ENCODE measurements at regions not wholly inside any gene's neighbourhood (a gene's known extent, or its start where the extent isn't known, plus 50 kb on each side); places are given as distances from the start of the nearest gene placed in this dataset.

GRCh38 chr3:95271395-95271794, 1208.5 kb downstream of the NSUN3 start:
- no peaks in the 10 kb centered on the region for H3K36me3 Mint-ChIP-seq (ENCODE audit: low read depth)
- H3K27me3 Mint-ChIP-seq (ENCODE audit: insufficient read depth) = no peaks in the 10 kb centered on the region
- intact Hi-C loops (cut with micrococcal nuclease) = no loop called here
- H3K27ac Mint-ChIP-seq = no peak overlapping the region
- peaks cover 10% of the 10 kb centered on the region for H3K9me3 Mint-ChIP-seq
- H3K4me3 Mint-ChIP-seq = no peak overlapping the region
- H3K4me1 Mint-ChIP-seq (ENCODE audit: low read depth) = no peaks in the 10 kb centered on the region
- no peak for DNase-seq (ENCODE audit: low spot score)

DNA sequence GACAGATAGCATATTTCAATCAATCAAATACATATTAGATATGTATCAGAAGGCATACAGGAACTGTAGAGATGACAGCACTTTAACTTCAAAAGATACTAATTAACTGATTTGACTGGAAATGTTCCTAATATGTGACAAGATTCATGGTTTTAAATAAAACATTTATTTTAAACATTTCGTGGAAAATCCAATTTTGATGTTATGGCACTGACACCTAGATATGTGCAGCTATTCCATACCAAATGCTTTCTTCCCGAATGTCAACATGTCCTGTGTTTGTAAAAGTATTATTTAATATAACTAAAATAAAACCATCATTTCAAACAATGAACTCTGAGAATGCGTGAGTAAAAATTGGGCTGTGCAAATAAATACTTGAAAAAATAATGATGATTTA, 1209.3 kb downstream of the NSUN3 start:
- no peaks in the 10 kb centered on the region for H3K27me3 Mint-ChIP-seq (ENCODE audit: insufficient read depth)

GRCh38 chr3:95272781-95273180, 1209.9 kb downstream of the NSUN3 start:
- Mint-ChIP-seq H3K36me3 (ENCODE audit: low read depth) (no peaks in the 10 kb centered on the region), H3K4me1 (ENCODE audit: low read depth) (no peaks in the 10 kb centered on the region), H3K9me3 (peaks cover 10% of the 10 kb centered on the region), H3K27ac (no peak overlapping the region), H3K27me3 (ENCODE audit: insufficient read depth) (no peaks in the 10 kb centered on the region), H3K4me3 (no peak overlapping the region)
- intact Hi-C loops (cut with micrococcal nuclease) = no loop called here
- DNase-seq (ENCODE audit: low spot score) = no peak

More for the DNA sequence above, 1209.3 kb downstream of the NSUN3 start:
- Mint-ChIP-seq H3K4me3 (no peak overlapping the region), H3K9me3 (peaks cover 10% of the 10 kb centered on the region), H3K27ac (no peak overlapping the region), H3K4me1 (ENCODE audit: low read depth) (no peaks in the 10 kb centered on the region), H3K36me3 (ENCODE audit: low read depth) (no peaks in the 10 kb centered on the region)
- DNase-seq (ENCODE audit: low spot score) = no peak
- intact Hi-C loops (cut with micrococcal nuclease) = no loop called here

- H3K4me1 Mint-ChIP-seq (ENCODE audit: low read depth) = no peaks in the 10 kb centered on the region
- H3K4me3 Mint-ChIP-seq = no peak overlapping the region
- no peaks in the 10 kb centered on the region for H3K36me3 Mint-ChIP-seq (ENCODE audit: low read depth)
- no peaks in the 10 kb centered on the region for H3K27me3 Mint-ChIP-seq (ENCODE audit: insufficient read depth)
- no peak for DNase-seq (ENCODE audit: low spot score)
- no peak overlapping the region for H3K27ac Mint-ChIP-seq
- no peaks in the 10 kb centered on the region for H3K9me3 Mint-ChIP-seq
- intact Hi-C loops (cut with micrococcal nuclease) = no loop called here
Measured at GRCh38 chr3:95277613-95278012, 1214.8 kb downstream of the NSUN3 start.

GRCh38 chr3:95280711-95281352, 1218.0 kb downstream of the NSUN3 start:
- no peaks in the 10 kb centered on the region for H3K27me3 Mint-ChIP-seq (ENCODE audit: insufficient read depth)
- intact Hi-C loops (cut with micrococcal nuclease) = no loop called here
- no peaks in the 10 kb centered on the region for H3K4me1 Mint-ChIP-seq (ENCODE audit: low read depth)
- H3K27ac Mint-ChIP-seq = no peak overlapping the region
- H3K9me3 Mint-ChIP-seq = no peaks in the 10 kb centered on the region
- DNase-seq (ENCODE audit: low spot score) = no peak
- no peak overlapping the region for H3K4me3 Mint-ChIP-seq
- no peaks in the 10 kb centered on the region for H3K36me3 Mint-ChIP-seq (ENCODE audit: low read depth)

DNA sequence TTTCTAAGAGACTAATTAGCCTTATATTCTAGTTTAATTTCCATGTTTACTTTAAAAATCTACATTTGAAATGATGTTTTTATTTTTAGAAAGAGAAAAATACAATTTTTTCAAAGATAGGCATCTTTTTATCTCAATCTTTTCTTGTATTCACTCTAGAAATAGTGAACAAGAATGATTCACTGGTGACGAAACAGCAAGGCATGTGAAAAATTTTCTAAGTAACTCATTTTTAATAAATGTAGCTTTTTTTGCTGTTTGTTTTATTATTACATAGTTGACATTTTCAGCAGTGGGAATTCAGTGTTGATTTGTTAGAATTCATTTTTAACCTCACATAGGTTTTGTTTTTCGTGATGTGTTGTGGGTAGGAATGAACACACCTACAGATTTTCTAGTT, 1226.4 kb downstream of the NSUN3 start:
- intact Hi-C loops (cut with micrococcal nuclease) = no loop called here
- Mint-ChIP-seq H3K27me3 (ENCODE audit: insufficient read depth) (no peaks in the 10 kb centered on the region), H3K36me3 (ENCODE audit: low read depth) (no peaks in the 10 kb centered on the region), H3K9me3 (no peaks in the 10 kb centered on the region), H3K4me3 (no peak overlapping the region), H3K4me1 (ENCODE audit: low read depth) (no peaks in the 10 kb centered on the region), H3K27ac (no peak overlapping the region)
- no peak for DNase-seq (ENCODE audit: low spot score)

DNA sequence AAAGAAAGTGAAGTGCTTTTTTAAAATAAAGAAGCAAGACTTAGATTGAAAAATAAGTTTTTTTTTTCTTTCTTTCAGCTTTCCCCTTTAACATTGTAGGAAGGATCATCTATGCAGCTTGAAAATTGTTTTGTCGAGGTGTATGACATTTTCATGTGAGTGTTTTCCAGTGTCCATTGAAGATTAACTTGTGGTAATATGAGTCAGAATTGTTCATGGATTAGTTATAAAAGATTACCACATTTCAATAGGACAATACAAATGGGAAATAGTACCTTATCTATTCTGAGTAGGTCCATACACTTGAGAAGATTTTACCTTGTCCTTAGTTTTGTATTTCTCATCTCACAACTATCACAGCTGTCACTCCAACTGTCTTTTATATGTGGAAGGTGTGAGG, 1234.7 kb downstream of the NSUN3 start:
- no peak for DNase-seq (ENCODE audit: low spot score)
- no peaks in the 10 kb centered on the region for H3K9me3 Mint-ChIP-seq
- intact Hi-C loops (cut with micrococcal nuclease) = no loop called here
- no peak overlapping the region for H3K4me3 Mint-ChIP-seq
- H3K36me3 Mint-ChIP-seq (ENCODE audit: low read depth) = no peaks in the 10 kb centered on the region
- H3K4me1 Mint-ChIP-seq (ENCODE audit: low read depth) = no peaks in the 10 kb centered on the region
- no peaks in the 10 kb centered on the region for H3K27me3 Mint-ChIP-seq (ENCODE audit: insufficient read depth)
- H3K27ac Mint-ChIP-seq = no peak overlapping the region

- no peaks in the 10 kb centered on the region for H3K27me3 Mint-ChIP-seq (ENCODE audit: insufficient read depth)
- no peak overlapping the region for H3K27ac Mint-ChIP-seq
- DNase-seq (ENCODE audit: low spot score) = no peak
- no peaks in the 10 kb centered on the region for H3K36me3 Mint-ChIP-seq (ENCODE audit: low read depth)
- H3K4me1 Mint-ChIP-seq (ENCODE audit: low read depth) = no peaks in the 10 kb centered on the region
- H3K9me3 Mint-ChIP-seq = peaks cover 5% of the 10 kb centered on the region
- intact Hi-C loops (cut with micrococcal nuclease) = no loop called here
- no peak overlapping the region for H3K4me3 Mint-ChIP-seq
Measured at GRCh38 chr3:95302044-95302443, 1239.2 kb downstream of the NSUN3 start.

DNA sequence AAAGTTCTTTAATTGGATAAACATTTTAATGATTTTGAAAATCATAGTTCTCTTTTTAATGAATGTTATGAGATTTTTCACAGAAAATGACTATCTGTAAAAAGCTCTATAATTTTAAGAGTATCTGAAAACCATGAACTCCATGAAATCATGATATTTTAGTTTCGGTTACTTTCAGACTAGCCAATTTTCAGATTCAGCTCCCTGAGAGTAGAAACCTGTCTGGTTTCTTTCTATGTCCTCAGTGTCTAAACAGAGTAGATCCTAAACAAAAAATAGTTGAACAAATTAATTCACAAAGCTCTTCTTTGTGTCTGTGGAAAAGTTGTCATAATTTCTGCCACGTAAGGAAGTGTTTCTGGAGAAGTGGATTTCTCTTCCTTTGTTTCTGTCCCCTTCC, 1247.7 kb downstream of the NSUN3 start:
- no peak overlapping the region for H3K27ac Mint-ChIP-seq
- intact Hi-C loops (cut with micrococcal nuclease) = no loop called here

GRCh38 chr3:95311272-95311671, 1248.4 kb downstream of the NSUN3 start:
- H3K4me1 Mint-ChIP-seq (ENCODE audit: low read depth) = no peaks in the 10 kb centered on the region
- no peaks in the 10 kb centered on the region for H3K27me3 Mint-ChIP-seq (ENCODE audit: insufficient read depth)
- no peak overlapping the region for H3K27ac Mint-ChIP-seq

More for the DNA sequence above, 1247.7 kb downstream of the NSUN3 start:
- Mint-ChIP-seq H3K9me3 (peaks cover 18% of the 10 kb centered on the region), H3K27me3 (ENCODE audit: insufficient read depth) (no peaks in the 10 kb centered on the region), H3K4me1 (ENCODE audit: low read depth) (no peaks in the 10 kb centered on the region), H3K36me3 (ENCODE audit: low read depth) (no peaks in the 10 kb centered on the region), H3K4me3 (no peak overlapping the region)
- no peak for DNase-seq (ENCODE audit: low spot score)

DNA sequence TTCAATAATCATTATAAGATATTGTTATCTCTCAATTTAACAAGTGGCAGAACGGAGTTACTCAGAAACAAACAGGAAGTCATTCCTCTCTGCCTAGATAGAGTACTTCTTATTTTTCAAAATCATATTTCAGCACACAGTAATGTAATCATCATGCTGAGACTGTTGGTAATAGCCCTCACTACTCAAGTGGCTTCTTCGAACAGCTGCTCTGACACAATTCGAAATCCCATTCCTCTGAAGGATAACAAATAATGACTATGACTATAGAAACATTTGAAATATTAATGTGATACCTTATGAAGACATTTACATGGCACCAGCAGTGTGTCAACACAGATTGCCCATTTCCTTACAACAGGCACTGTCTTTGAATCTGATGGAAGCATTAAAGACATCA, 1249.8 kb downstream of the NSUN3 start:
- no peak for DNase-seq (ENCODE audit: low spot score)
- no peaks in the 10 kb centered on the region for H3K27me3 Mint-ChIP-seq (ENCODE audit: insufficient read depth)
- no peak overlapping the region for H3K4me3 Mint-ChIP-seq
- no peaks in the 10 kb centered on the region for H3K4me1 Mint-ChIP-seq (ENCODE audit: low read depth)
- H3K36me3 Mint-ChIP-seq (ENCODE audit: low read depth) = no peaks in the 10 kb centered on the region
- intact Hi-C loops (cut with micrococcal nuclease) = no loop called here
- peaks cover 15% of the 10 kb centered on the region for H3K9me3 Mint-ChIP-seq
- no peak overlapping the region for H3K27ac Mint-ChIP-seq

More at GRCh38 chr3:95311272-95311671, 1248.4 kb downstream of the NSUN3 start:
- no peak for DNase-seq (ENCODE audit: low spot score)
- intact Hi-C loops (cut with micrococcal nuclease) = no loop called here
- H3K9me3 Mint-ChIP-seq = peaks cover 18% of the 10 kb centered on the region
- no peak overlapping the region for H3K4me3 Mint-ChIP-seq
- H3K36me3 Mint-ChIP-seq (ENCODE audit: low read depth) = no peaks in the 10 kb centered on the region

- intact Hi-C loops (cut with micrococcal nuclease) = no loop called here
- Mint-ChIP-seq H3K27ac (no peak overlapping the region), H3K27me3 (ENCODE audit: insufficient read depth) (no peaks in the 10 kb centered on the region), H3K4me3 (no peak overlapping the region), H3K36me3 (ENCODE audit: low read depth) (no peaks in the 10 kb centered on the region), H3K4me1 (ENCODE audit: low read depth) (no peaks in the 10 kb centered on the region), H3K9me3 (no peaks in the 10 kb centered on the region)
- no peak for DNase-seq (ENCODE audit: low spot score)
Measured at GRCh38 chr3:95319921-95320494, 1257.1 kb downstream of the NSUN3 start.

DNA sequence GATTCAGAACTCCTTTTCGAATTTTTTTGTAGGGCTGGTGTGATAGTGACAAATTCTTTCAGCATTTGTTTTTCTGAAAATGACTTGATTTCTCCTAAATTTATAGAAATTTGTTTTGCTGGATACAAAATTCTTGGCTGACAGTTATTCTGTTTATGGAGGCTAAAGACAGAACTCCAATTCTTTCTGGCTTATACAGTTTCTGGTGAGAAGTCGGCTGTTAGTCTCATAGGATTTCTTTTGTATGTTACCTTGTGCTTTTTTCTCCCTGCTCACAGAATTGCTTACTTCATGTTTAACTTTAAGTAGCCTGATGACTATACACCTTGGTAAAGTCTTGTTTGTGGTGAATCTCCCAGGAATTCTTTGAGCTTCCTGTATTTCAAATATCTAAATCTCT, 1264.6 kb downstream of the NSUN3 start:
- H3K9me3 Mint-ChIP-seq = peaks cover 4% of the 10 kb centered on the region
- no peaks in the 10 kb centered on the region for H3K27me3 Mint-ChIP-seq (ENCODE audit: insufficient read depth)
- H3K27ac Mint-ChIP-seq = no peak overlapping the region
- H3K36me3 Mint-ChIP-seq (ENCODE audit: low read depth) = no peaks in the 10 kb centered on the region
- intact Hi-C loops (cut with micrococcal nuclease) = no loop called here
- no peak overlapping the region for H3K4me3 Mint-ChIP-seq
- no peaks in the 10 kb centered on the region for H3K4me1 Mint-ChIP-seq (ENCODE audit: low read depth)
- no peak for DNase-seq (ENCODE audit: low spot score)

DNA sequence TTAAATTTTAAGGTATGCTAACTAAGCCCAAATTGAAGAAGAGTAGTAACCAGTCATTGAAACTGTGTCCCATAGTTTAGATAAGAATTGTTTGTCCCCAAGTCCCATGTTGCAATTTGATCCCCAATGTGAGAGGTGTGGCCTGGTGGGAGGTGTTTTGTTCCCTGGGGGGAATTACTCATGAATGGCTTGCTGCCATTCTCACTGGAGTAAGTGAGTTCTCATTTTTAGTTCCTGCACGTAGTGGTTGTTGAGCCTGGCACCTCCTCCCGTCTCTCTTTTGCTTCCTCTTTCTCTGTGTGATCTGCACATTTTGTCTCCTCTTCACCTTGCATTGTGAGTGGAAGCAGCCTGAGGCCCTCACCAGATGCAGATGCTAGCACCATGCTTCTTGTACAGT, 1271.0 kb downstream of the NSUN3 start:
- no peak for DNase-seq (ENCODE audit: low spot score)
- Mint-ChIP-seq H3K4me3 (no peak overlapping the region), H3K27ac (no peak overlapping the region), H3K9me3 (peaks cover 7% of the 10 kb centered on the region), H3K27me3 (ENCODE audit: insufficient read depth) (no peaks in the 10 kb centered on the region), H3K4me1 (ENCODE audit: low read depth) (no peaks in the 10 kb centered on the region), H3K36me3 (ENCODE audit: low read depth) (no peaks in the 10 kb centered on the region)
- intact Hi-C loops (cut with micrococcal nuclease) = no loop called here

Data from activated T-helper 1 cell treated with anti-CD3 and anti-CD28 coated beads, Interleukin-12 subunit alpha, Interleukin-12 subunit beta, Interleukin-2, Interleukin-4 antibody, amounts not matched to agents 30 ng/mL and 10 ng/mL and 1 ng/mL, durations not matched to agents 14 hours and 24 hours and 36 hours (primary cell).